ENCODE measurements at regions not wholly inside any gene's neighbourhood (a gene's known extent, or its start where the extent isn't known, plus 50 kb on each side); places are given as distances from the start of the nearest gene placed in this dataset.

GRCh38 chr18:27378431-27379095 is 193.5 kb upstream of the CHST9 start:
- no peaks in the 10 kb centered on the region for H3K27me3 Mint-ChIP-seq
- no peaks in the 10 kb centered on the region for H3K4me1 Mint-ChIP-seq
- ATAC-seq, result no peak
- no peaks in the 10 kb centered on the region for H3K36me3 Mint-ChIP-seq
- peaks cover 3% of the 10 kb centered on the region for H3K9me3 Mint-ChIP-seq
- H3K4me3 Mint-ChIP-seq, result no peak overlapping the region
- no peak overlapping the region for H3K27ac Mint-ChIP-seq

DNA sequence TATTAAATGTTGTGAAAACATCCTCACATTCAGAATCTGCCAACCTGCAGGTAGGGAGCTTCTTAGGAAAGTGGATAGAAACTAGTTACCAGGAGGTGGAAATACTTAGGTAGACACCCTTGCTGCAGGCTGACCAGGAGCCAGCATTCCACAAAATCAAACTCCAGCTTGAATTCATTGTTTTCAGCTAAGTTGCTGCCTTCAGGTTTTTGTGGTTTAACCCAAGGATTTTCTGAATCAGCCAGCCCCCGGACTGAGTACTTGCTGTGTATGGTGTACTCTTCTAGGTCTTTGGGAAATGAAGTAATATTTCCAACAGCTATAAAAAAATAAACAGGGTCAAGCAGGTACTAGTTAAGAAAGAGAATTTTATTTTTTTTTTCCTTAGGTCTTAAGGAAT is 192.1 kb upstream of the CHST9 start:
- Mint-ChIP-seq H3K4me3 (no peak overlapping the region), H3K4me1 (no peaks in the 10 kb centered on the region), H3K27ac (no peak overlapping the region), H3K27me3 (no peaks in the 10 kb centered on the region), H3K9me3 (peaks cover 7% of the 10 kb centered on the region), H3K36me3 (no peaks in the 10 kb centered on the region)
- no peak for ATAC-seq

DNA sequence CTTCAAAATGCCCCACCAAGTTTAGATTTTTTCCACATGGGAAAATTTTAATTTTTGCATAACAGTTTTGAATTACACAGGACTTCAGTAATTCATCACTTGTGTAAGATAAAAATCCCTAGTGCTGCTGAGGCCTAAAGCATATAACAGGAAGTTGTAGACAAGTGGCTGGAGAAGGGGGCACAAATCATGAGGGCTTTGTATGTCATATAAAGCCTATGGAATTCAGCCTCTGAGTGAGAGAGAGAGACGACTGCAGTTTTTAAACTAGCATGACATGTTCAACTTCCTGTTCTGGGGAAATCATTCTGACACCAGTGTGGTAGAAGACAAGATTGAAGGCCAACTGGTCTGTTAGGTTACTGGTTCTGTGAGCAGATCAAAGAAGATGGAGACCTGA is 187.3 kb upstream of the CHST9 start:
- H3K27ac Mint-ChIP-seq, result no peak overlapping the region
- no peaks in the 10 kb centered on the region for H3K4me1 Mint-ChIP-seq
- ATAC-seq, result no peak
- no peaks in the 10 kb centered on the region for H3K27me3 Mint-ChIP-seq
- H3K36me3 Mint-ChIP-seq, result no peaks in the 10 kb centered on the region
- H3K4me3 Mint-ChIP-seq, result no peak overlapping the region
- H3K9me3 Mint-ChIP-seq, result peaks cover 7% of the 10 kb centered on the region

GRCh38 chr18:27366665-27367064 is 181.6 kb upstream of the CHST9 start:
- no peaks in the 10 kb centered on the region for H3K27me3 Mint-ChIP-seq
- no peak overlapping the region for H3K27ac Mint-ChIP-seq
- ATAC-seq, result no peak
- no peaks in the 10 kb centered on the region for H3K4me1 Mint-ChIP-seq
- H3K36me3 Mint-ChIP-seq, result no peaks in the 10 kb centered on the region
- no peak overlapping the region for H3K4me3 Mint-ChIP-seq
- peaks cover 10% of the 10 kb centered on the region for H3K9me3 Mint-ChIP-seq

DNA sequence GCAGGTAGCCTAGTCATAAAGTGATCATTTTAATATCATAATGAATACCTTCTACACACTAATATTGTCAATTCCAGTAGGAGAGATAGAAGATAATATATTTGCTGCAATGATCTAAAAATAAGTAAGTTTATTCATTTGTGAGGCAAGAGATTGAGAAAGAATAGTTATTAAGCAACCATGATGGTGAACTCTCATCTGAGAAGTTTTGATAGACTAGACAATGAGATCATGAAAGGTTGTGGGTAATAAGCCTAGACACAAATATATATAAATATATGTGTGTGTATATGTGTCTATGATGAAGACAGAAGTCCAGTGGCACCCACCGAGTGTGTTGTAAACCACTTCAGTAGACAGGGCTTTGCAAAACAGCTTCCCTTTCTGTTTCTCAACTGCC is 181.0 kb upstream of the CHST9 start:
- Mint-ChIP-seq H3K9me3 (peaks cover 10% of the 10 kb centered on the region), H3K4me1 (no peaks in the 10 kb centered on the region), H3K27me3 (no peaks in the 10 kb centered on the region), H3K4me3 (no peak overlapping the region), H3K27ac (no peak overlapping the region), H3K36me3 (no peaks in the 10 kb centered on the region)
- ATAC-seq, result no peak

GRCh38 chr18:27363872-27364271 is 178.8 kb upstream of the CHST9 start:
- H3K4me3 Mint-ChIP-seq, result no peak overlapping the region
- H3K27ac Mint-ChIP-seq, result no peak overlapping the region
- peaks cover 7% of the 10 kb centered on the region for H3K9me3 Mint-ChIP-seq
- no peaks in the 10 kb centered on the region for H3K27me3 Mint-ChIP-seq
- no peaks in the 10 kb centered on the region for H3K36me3 Mint-ChIP-seq
- no peak for ATAC-seq
- H3K4me1 Mint-ChIP-seq, result no peaks in the 10 kb centered on the region

- no peak overlapping the region for H3K4me3 Mint-ChIP-seq
Measured at GRCh38 chr18:27361477-27361876, 176.4 kb upstream of the CHST9 start.

DNA sequence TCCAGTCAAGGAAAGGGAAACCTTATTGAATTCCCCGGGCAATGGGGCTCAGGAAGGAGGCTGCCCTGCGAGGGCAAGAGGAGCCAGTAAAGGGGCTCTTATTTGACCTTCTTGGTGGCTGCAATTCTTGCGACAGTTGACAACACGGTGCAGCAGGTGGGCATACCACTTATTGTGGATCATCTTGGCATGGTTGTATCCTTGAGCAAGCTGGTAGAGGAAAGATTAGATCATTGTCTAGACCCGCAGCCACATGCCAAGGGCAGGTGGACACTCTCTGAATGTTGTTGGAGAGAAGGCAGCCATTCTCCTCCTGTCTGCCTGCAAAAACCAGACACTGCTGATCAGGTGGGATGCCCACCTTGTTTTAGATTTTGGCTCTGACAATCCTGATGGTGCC is 170.2 kb upstream of the CHST9 start:
- Mint-ChIP-seq H3K36me3 (no peaks in the 10 kb centered on the region), H3K9me3 (peaks cover 9% of the 10 kb centered on the region), H3K4me3 (no peak overlapping the region), H3K27ac (no peak overlapping the region), H3K4me1 (no peaks in the 10 kb centered on the region), H3K27me3 (no peaks in the 10 kb centered on the region)
- ATAC-seq, result no peak

More at GRCh38 chr18:27361477-27361876, 176.4 kb upstream of the CHST9 start:
- H3K4me1 Mint-ChIP-seq, result no peaks in the 10 kb centered on the region
- no peak for ATAC-seq
- H3K27ac Mint-ChIP-seq, result no peak overlapping the region
- peaks cover 4% of the 10 kb centered on the region for H3K9me3 Mint-ChIP-seq
- H3K27me3 Mint-ChIP-seq, result no peaks in the 10 kb centered on the region
- no peaks in the 10 kb centered on the region for H3K36me3 Mint-ChIP-seq

GRCh38 chr18:27353273-27353672 is 168.2 kb upstream of the CHST9 start:
- peaks cover 9% of the 10 kb centered on the region for H3K9me3 Mint-ChIP-seq
- H3K4me1 Mint-ChIP-seq, result no peaks in the 10 kb centered on the region
- ATAC-seq, result no peak
- H3K27ac Mint-ChIP-seq, result no peak overlapping the region
- no peaks in the 10 kb centered on the region for H3K27me3 Mint-ChIP-seq
- no peak overlapping the region for H3K4me3 Mint-ChIP-seq
- no peaks in the 10 kb centered on the region for H3K36me3 Mint-ChIP-seq

- no peak for ATAC-seq
- Mint-ChIP-seq H3K27me3 (no peaks in the 10 kb centered on the region), H3K27ac (no peak overlapping the region), H3K9me3 (peaks cover 9% of the 10 kb centered on the region), H3K36me3 (no peaks in the 10 kb centered on the region), H3K4me3 (no peak overlapping the region), H3K4me1 (no peaks in the 10 kb centered on the region)
Measured at GRCh38 chr18:27349284-27349882, 164.3 kb upstream of the CHST9 start.

DNA sequence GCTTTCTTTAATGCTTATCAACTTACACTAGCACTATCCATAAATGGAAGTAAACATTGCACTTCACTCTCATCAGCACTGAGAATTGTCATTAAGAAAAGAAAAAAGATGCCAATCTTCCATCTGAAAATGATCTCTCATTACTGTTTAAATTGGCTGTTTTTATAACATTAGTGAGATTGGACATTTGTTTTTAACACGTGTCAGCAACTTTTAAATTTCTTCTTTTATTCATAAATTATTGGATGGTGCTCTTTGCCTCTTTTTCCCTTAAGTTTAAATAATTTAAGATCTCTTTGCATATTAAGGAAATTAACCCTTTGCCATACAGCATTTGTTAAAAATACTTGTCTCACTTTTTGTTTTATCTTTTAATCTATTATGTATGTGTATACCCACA is 146.5 kb upstream of the CHST9 start:
- peaks cover 3% of the 10 kb centered on the region for H3K9me3 Mint-ChIP-seq
- H3K27ac Mint-ChIP-seq, result no peak overlapping the region
- no peaks in the 10 kb centered on the region for H3K27me3 Mint-ChIP-seq
- H3K36me3 Mint-ChIP-seq, result no peaks in the 10 kb centered on the region
- no peak for ATAC-seq
- no peaks in the 10 kb centered on the region for H3K4me1 Mint-ChIP-seq
- H3K4me3 Mint-ChIP-seq, result no peak overlapping the region

- Mint-ChIP-seq H3K4me3 (no peak overlapping the region), H3K9me3 (peaks cover 2% of the 10 kb centered on the region), H3K27ac (no peak overlapping the region), H3K36me3 (no peaks in the 10 kb centered on the region), H3K27me3 (no peaks in the 10 kb centered on the region), H3K4me1 (no peaks in the 10 kb centered on the region)
- no peak for ATAC-seq
Measured at GRCh38 chr18:27314996-27315395, 129.9 kb upstream of the CHST9 start.

GRCh38 chr18:27313678-27314077 is 128.6 kb upstream of the CHST9 start:
- no peak for ATAC-seq
- Mint-ChIP-seq H3K4me1 (no peaks in the 10 kb centered on the region), H3K9me3 (peaks cover 2% of the 10 kb centered on the region)

DNA sequence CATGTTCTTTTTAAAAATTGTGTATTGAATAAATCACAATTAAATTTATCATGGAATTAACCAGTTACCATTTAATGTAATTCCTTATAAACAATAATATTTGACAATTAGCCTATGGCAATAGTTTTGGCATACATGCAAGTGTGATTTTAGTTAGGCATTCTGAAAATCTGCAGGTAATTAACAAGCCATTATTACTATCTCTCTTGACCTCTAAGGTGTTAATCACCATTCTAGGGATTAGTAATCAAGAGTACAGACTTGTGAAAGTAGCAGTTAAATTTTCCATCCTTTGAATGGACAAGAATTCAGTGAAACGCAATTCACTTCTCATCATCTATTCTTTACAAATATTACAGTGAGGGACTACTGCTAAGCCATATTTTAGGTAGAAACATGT is 127.7 kb upstream of the CHST9 start:
- Mint-ChIP-seq H3K4me3 (no peak overlapping the region), H3K36me3 (no peaks in the 10 kb centered on the region), H3K27me3 (no peaks in the 10 kb centered on the region), H3K27ac (no peak overlapping the region), H3K4me1 (no peaks in the 10 kb centered on the region), H3K9me3 (peaks cover 2% of the 10 kb centered on the region)
- ATAC-seq, result no peak

More at GRCh38 chr18:27313678-27314077, 128.6 kb upstream of the CHST9 start:
- Mint-ChIP-seq H3K27ac (no peak overlapping the region), H3K27me3 (no peaks in the 10 kb centered on the region), H3K36me3 (no peaks in the 10 kb centered on the region), H3K4me3 (no peak overlapping the region)

- ATAC-seq, result no peak
- no peaks in the 10 kb centered on the region for H3K36me3 Mint-ChIP-seq
- peaks cover 2% of the 10 kb centered on the region for H3K9me3 Mint-ChIP-seq
- H3K27ac Mint-ChIP-seq, result no peak overlapping the region
- no peak overlapping the region for H3K4me3 Mint-ChIP-seq
- no peaks in the 10 kb centered on the region for H3K27me3 Mint-ChIP-seq
- no peaks in the 10 kb centered on the region for H3K4me1 Mint-ChIP-seq
Measured at GRCh38 chr18:27312153-27312552, 127.0 kb upstream of the CHST9 start.

DNA sequence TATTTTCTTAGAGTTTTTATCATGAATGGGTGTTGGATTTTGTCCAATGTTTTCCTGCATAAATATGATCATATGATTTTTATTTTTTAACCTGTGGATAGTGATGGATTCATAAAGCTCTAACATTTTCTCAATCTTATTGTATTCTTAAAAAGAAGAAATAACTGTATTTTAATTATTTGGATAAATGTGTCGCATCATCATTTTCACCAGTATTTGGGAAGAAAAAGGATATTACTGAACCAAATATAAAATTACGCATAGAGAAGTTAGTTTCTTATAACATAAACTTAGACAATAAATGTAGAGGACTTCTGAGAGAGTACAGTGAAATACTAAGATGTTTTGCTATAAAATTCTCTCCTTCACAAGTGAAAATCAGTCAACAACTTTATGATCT is 126.0 kb upstream of the CHST9 start:
- H3K27me3 Mint-ChIP-seq, result no peaks in the 10 kb centered on the region
- no peak overlapping the region for H3K4me3 Mint-ChIP-seq
- no peaks in the 10 kb centered on the region for H3K4me1 Mint-ChIP-seq
- ATAC-seq, result no peak
- no peak overlapping the region for H3K27ac Mint-ChIP-seq
- H3K36me3 Mint-ChIP-seq, result no peaks in the 10 kb centered on the region
- peaks cover 4% of the 10 kb centered on the region for H3K9me3 Mint-ChIP-seq

Data from stimulated activated memory B cell treated with anti-CD40 and anti-IgM and Interleukin-4, amounts not matched to agents 10 μg/mL and 1 μg/mL and 100 μg/mL, for 72 hours (primary cell).